ENCODE measurements at regions not wholly inside any gene's neighbourhood (a gene's known extent, or its start where the extent isn't known, plus 50 kb on each side); places are given as distances from the start of the nearest gene placed in this dataset.

- no peak for TF ChIP-seq EZH2 (IDR thresholded peaks at IDR 0.05; ENCODE audit: insufficient read depth, low read length)
- no peak for TF ChIP-seq CTCF (IDR thresholded peaks at IDR 0.05; ENCODE audit: insufficient read depth, low read depth, low read length)
These were observed 369.4 kb upstream of the IGFBP3 start for GRCh38 chr7:46290374-46291049.
